IPS-NIHi7 (cell line): ENCODE measurements at regions not wholly inside any gene's neighbourhood (a gene's known extent, or its start where the extent isn't known, plus 50 kb on each side); places are given as distances from the start of the nearest gene placed in this dataset.
"Not testable (repeated sequence)": the region's sequence is repeated elsewhere in the genome, so short reads cannot be mapped to it uniquely, and the experiment has no call there.

Source experiments
- DNase-seq: peaks from one replicate; pipeline ENCODE4 v3.0.0; 2012; ENCODE audit warnings: mixed read lengths; ENCODE audit errors: extremely low spot score

- DNase-seq, result not testable (repeated sequence)
These were observed 122.3 kb upstream of the LIFR start for GRCh38 chr5:38678697-38679096.

GRCh38 chr5:38680094-38680825 is 123.8 kb upstream of the LIFR start:
- DNase-seq, result no peak

GRCh38 chr5:38681029-38681706 is 124.7 kb upstream of the LIFR start:
- no peak for DNase-seq

- no peak for DNase-seq
These were observed 125.5 kb upstream of the LIFR start for GRCh38 chr5:38681966-38682365.

- no peak for DNase-seq
These were observed 130.2 kb upstream of the LIFR start for GRCh38 chr5:38686658-38687057.

- DNase-seq, result no peak
These were observed 135.9 kb upstream of the LIFR start for GRCh38 chr5:38692346-38692745.

GRCh38 chr5:38692781-38693527 is 136.5 kb upstream of the LIFR start:
- no peak for DNase-seq

GRCh38 chr5:38695021-38695958 is 138.8 kb upstream of the LIFR start:
- no peak for DNase-seq

- DNase-seq, result no peak
These were observed 140.6 kb upstream of the LIFR start for GRCh38 chr5:38697013-38697412.

- not testable (repeated sequence) for DNase-seq
These were observed 140.3 kb upstream of the OSMR start for GRCh38 chr5:38705529-38705928.

- DNase-seq, result no peak
These were observed 139.4 kb upstream of the OSMR start for GRCh38 chr5:38706376-38706775.

GRCh38 chr5:38707352-38708210 is 138.2 kb upstream of the OSMR start:
- no peak for DNase-seq

- no peak for DNase-seq
These were observed 136.0 kb upstream of the OSMR start for GRCh38 chr5:38709678-38710306.

GRCh38 chr5:38710627-38711026 is 135.2 kb upstream of the OSMR start:
- DNase-seq, result no peak

GRCh38 chr5:38712391-38712790 is 133.4 kb upstream of the OSMR start:
- DNase-seq, result no peak

- DNase-seq, result no peak
These were observed 131.6 kb upstream of the OSMR start for GRCh38 chr5:38714240-38714639.

GRCh38 chr5:38714703-38715355 is 131.0 kb upstream of the OSMR start:
- no peak for DNase-seq

GRCh38 chr5:38715696-38716095 is 130.1 kb upstream of the OSMR start:
- DNase-seq, result no peak

GRCh38 chr5:38716516-38716915 is 129.3 kb upstream of the OSMR start:
- DNase-seq, result no peak
